ENCODE measurements at regions not wholly inside any gene's neighbourhood (a gene's known extent, or its start where the extent isn't known, plus 50 kb on each side); places are given as distances from the start of the nearest gene placed in this dataset.
A peak's percentile ranks its signal among the peaks of the same experiment; 100 is the strongest.

GRCh38 chr12:29879606-29880308 lies 96.0 kb upstream of the TMTC1 start:
- H3K36me3 ChIP-seq (replicated peaks; ENCODE audit: insufficient read depth, low read depth), result no peaks in the 10 kb centered on the region
- no peak overlapping the region for H3K4me3 ChIP-seq
- no peak overlapping the region for H3K27ac ChIP-seq
- TF ChIP-seq EZH2phosphoT487 (IDR thresholded peaks at IDR 0.05; ENCODE audit: low read depth, severe bottlenecking, unreplicated experiment), result no peak
- TF ChIP-seq CTCF (IDR thresholded peaks at IDR 0.05; ENCODE audit: poor library complexity), result no peak
- TF ChIP-seq EZH2 (IDR thresholded peaks at IDR 0.05; ENCODE audit: borderline replicate concordance), result no peak
- DNase-seq (ENCODE audit: low spot score), result no peak
- H2AFZ ChIP-seq, result no peak overlapping the region
- no peaks in the 10 kb centered on the region for H3K4me1 ChIP-seq (ENCODE audit: insufficient read depth)
- no peaks in the 10 kb centered on the region for H3K9me2 ChIP-seq (replicated peaks; ENCODE audit: insufficient read depth)
- H3K27me3 ChIP-seq, result no peaks in the 10 kb centered on the region
- no peaks in the 10 kb centered on the region for H3K9me3 ChIP-seq (ENCODE audit: low read depth)
- no peaks in the 10 kb centered on the region for H4K20me1 ChIP-seq (ENCODE audit: insufficient read depth, poor library complexity, severe bottlenecking)
- no peaks in the 10 kb centered on the region for H3K79me2 ChIP-seq
- 67% methylated on average over 4 of the region's 4 CpGs for WGBS (ENCODE audit: low lambda C conversion rate, missing lambda C conversion rate)
- no peak overlapping the region for H3K4me2 ChIP-seq

- Histone ChIP-seq H3K4me1 (ENCODE audit: insufficient read depth) (peaks cover 5% of the 10 kb centered on the region), H3K9me2 (replicated peaks; ENCODE audit: insufficient read depth) (no peaks in the 10 kb centered on the region), H3K27ac (peak overlapping the region; percentile 68), H3K9me3 (ENCODE audit: low read depth) (no peaks in the 10 kb centered on the region), H3K79me2 (no peaks in the 10 kb centered on the region), H3K4me2 (peak overlapping the region; percentile 10), H4K20me1 (ENCODE audit: insufficient read depth, poor library complexity, severe bottlenecking) (no peaks in the 10 kb centered on the region), H3K36me3 (replicated peaks; ENCODE audit: insufficient read depth, low read depth) (no peaks in the 10 kb centered on the region), H2AFZ (no peak overlapping the region), H3K4me3 (no peak overlapping the region), H3K27me3 (no peaks in the 10 kb centered on the region)
- no peak for TF ChIP-seq EZH2phosphoT487 (IDR thresholded peaks at IDR 0.05; ENCODE audit: low read depth, severe bottlenecking, unreplicated experiment)
- no peak for TF ChIP-seq EZH2 (IDR thresholded peaks at IDR 0.05; ENCODE audit: borderline replicate concordance)
- no peak for TF ChIP-seq CTCF (IDR thresholded peaks at IDR 0.05; ENCODE audit: poor library complexity)
- peak; percentile 22 for DNase-seq (ENCODE audit: low spot score)
- WGBS (ENCODE audit: low lambda C conversion rate, missing lambda C conversion rate), result 54% methylated on average over 1 of the region's 1 CpG
Observed at GRCh38 chr12:29869946-29870345, 86.2 kb upstream of the TMTC1 start.

GRCh38 chr12:29867823-29868222 lies 84.1 kb upstream of the TMTC1 start:
- Histone ChIP-seq H3K4me3 (no peak overlapping the region), H2AFZ (no peak overlapping the region)
- 92% methylated on average over 6 of the region's 6 CpGs for WGBS (ENCODE audit: low lambda C conversion rate, missing lambda C conversion rate)

More at GRCh38 chr12:29867823-29868222, 84.1 kb upstream of the TMTC1 start:
- TF ChIP-seq EZH2 (IDR thresholded peaks at IDR 0.05; ENCODE audit: borderline replicate concordance) (no peak), CTCF (IDR thresholded peaks at IDR 0.05; ENCODE audit: poor library complexity) (no peak), EZH2phosphoT487 (IDR thresholded peaks at IDR 0.05; ENCODE audit: low read depth, severe bottlenecking, unreplicated experiment) (no peak)
- Histone ChIP-seq H3K9me2 (replicated peaks; ENCODE audit: insufficient read depth) (no peaks in the 10 kb centered on the region), H3K79me2 (no peaks in the 10 kb centered on the region), H3K36me3 (replicated peaks; ENCODE audit: insufficient read depth, low read depth) (no peaks in the 10 kb centered on the region), H3K4me1 (ENCODE audit: insufficient read depth) (peaks cover 5% of the 10 kb centered on the region), H3K9me3 (ENCODE audit: low read depth) (no peaks in the 10 kb centered on the region), H3K4me2 (no peak overlapping the region), H4K20me1 (ENCODE audit: insufficient read depth, poor library complexity, severe bottlenecking) (no peaks in the 10 kb centered on the region), H3K27me3 (no peaks in the 10 kb centered on the region), H3K27ac (no peak overlapping the region)
- DNase-seq (ENCODE audit: low spot score), result no peak
